Upper lobe of left lung (tissue), 6 donors: ENCODE measurements at regions not wholly inside any gene's neighbourhood (a gene's known extent, or its start where the extent isn't known, plus 50 kb on each side); places are given as distances from the start of the nearest gene placed in this dataset.

ENCODE experiments used
- ATAC-seq, 2 donors: fragments of 200-7000 bp; cut with Tn5 transposase; one replicate each; pipeline ENCODE4 v1.9.1; 2022; ENCODE audit warnings: mild to moderate bottlenecking in 2 of 2, moderate library complexity in 2 of 2; ENCODE audit not compliant: low FRiP score in 2 of 2
- DNase-seq, 2 donors: peaks; one replicate each; pipeline ENCODE4 v3.0.0-alpha.2; 2019 to 2020
- H3K27ac ChIP-seq, 4 donors: fragments of 200-600 bp; sonication (generic); one replicate each; pipeline ENCODE4 v1.5.1; 2016 to 2019
- H3K27me3 ChIP-seq, 4 donors: fragments of 200-600 bp; sonication (generic); one replicate each; pipeline ENCODE4 v1.5.1; 2017 to 2019
- H3K36me3 ChIP-seq, 4 donors: fragments of 200-600 bp; sonication (generic); one replicate each; pipeline ENCODE4 v1.5.1; 2016 to 2019
- H3K4me1 ChIP-seq, 4 donors: fragments of 200-600 bp; sonication (generic); one replicate each; pipeline ENCODE4 v1.5.1; 2018 to 2019
- H3K4me3 ChIP-seq, 4 donors: fragments of 200-600 bp; sonication (generic); one replicate each; pipeline ENCODE4 v1.5.1; 2017 to 2019; ENCODE audit warnings: mild to moderate bottlenecking in 2 of 4, moderate library complexity in 1 of 4
- H3K9me3 ChIP-seq, 4 donors: fragments of 200-600 bp; sonication (generic); one replicate each; pipeline ENCODE4 v1.5.1; 2018 to 2019
- CTCF ChIP-seq, 6 experiments: fragments of 450-650 bp in 4 of 6; fragments of 200-600 bp in 2 of 6; sonication (generic) in 2 of 6; IDR thresholded peaks; one replicate each; pipeline ENCODE4 v1.5.1; 2016 to 2019; ENCODE audit warnings: antibody characterized with exemption in 6 of 6
- EP300 ChIP-seq, 4 donors: sonication (generic); formaldehyde crosslinking; IDR thresholded peaks; one replicate each; pipeline ENCODE4 v1.5.1; 2017; ENCODE audit warnings: antibody characterized with exemption in 4 of 4, control low read depth in 2 of 4
- POLR2A ChIP-seq, 4 donors: fragments of 450-650 bp; IDR thresholded peaks; one replicate each; pipeline ENCODE4 v1.5.1; 2016 to 2017; ENCODE audit warnings: antibody characterized with exemption in 4 of 4, mild to moderate bottlenecking in 2 of 4
- POLR2AphosphoS5 ChIP-seq, 2 donors: sonication (generic); formaldehyde crosslinking; IDR thresholded peaks; one replicate each; pipeline ENCODE4 v1.5.1; 2017; ENCODE audit warnings: antibody characterized with exemption in 2 of 2
- WGBS, 2 donors: methylation state at CpG; one replicate each; pipeline ENCODE4 v1.1.5; 2017 to 2018; 5-methylcytosine and 5-hydroxymethylcytosine counted together
- donor health status: DM: no; HTN: no; CAD: no; lungs with moderate emphysema.
- donor health status: DM: no; HTN: yes; CAD: no; lungs with severe emphysema.

- DNase-seq, result no peak
- no peak for ATAC-seq
- Histone ChIP-seq H3K4me1 (no peaks in the 10 kb centered on the region), H3K27ac (no peak overlapping the region), H3K36me3 (no peaks in the 10 kb centered on the region), H3K4me3 (no peak overlapping the region), H3K9me3 (no peaks in the 10 kb centered on the region), H3K27me3 (no peaks in the 10 kb centered on the region)
- TF ChIP-seq CTCF (IDR thresholded peaks at IDR 0.05) (no peak), POLR2AphosphoS5 (IDR thresholded peaks at IDR 0.05) (no peak), EP300 (IDR thresholded peaks at IDR 0.05) (no peak), POLR2A (IDR thresholded peaks at IDR 0.05) (no peak)
- WGBS, 2 donors, result 79 to 86% methylated on average over 6 of the region's 6 CpGs
Measured at GRCh38 chr11:15884777-15885540, 471.4 kb downstream of the SOX6 start.

- no peak overlapping the region for H3K27ac ChIP-seq
- no peaks in the 10 kb centered on the region for H3K4me1 ChIP-seq
- no peaks in the 10 kb centered on the region for H3K36me3 ChIP-seq
- ATAC-seq (no peak), DNase-seq (no peak)
- H3K9me3 ChIP-seq, result no peaks in the 10 kb centered on the region
- no peak for TF ChIP-seq POLR2AphosphoS5 (IDR thresholded peaks at IDR 0.05)
- no peak for TF ChIP-seq CTCF (IDR thresholded peaks at IDR 0.05)
- no peak for TF ChIP-seq EP300 (IDR thresholded peaks at IDR 0.05)
- TF ChIP-seq POLR2A (IDR thresholded peaks at IDR 0.05), result no peak
- H3K27me3 ChIP-seq, result no peaks in the 10 kb centered on the region
- 93 to 95% methylated on average over 3 to 5 of the region's 5 CpGs for WGBS, 2 donors
- no peak overlapping the region for H3K4me3 ChIP-seq
Measured at GRCh38 chr11:15885854-15886253, 470.5 kb downstream of the SOX6 start.

GRCh38 chr11:15886299-15886698 is 470.0 kb downstream of the SOX6 start:
- TF ChIP-seq EP300 (IDR thresholded peaks at IDR 0.05) (no peak), CTCF (IDR thresholded peaks at IDR 0.05) (no peak), POLR2A (IDR thresholded peaks at IDR 0.05) (no peak), POLR2AphosphoS5 (IDR thresholded peaks at IDR 0.05) (no peak)
- H3K27me3 ChIP-seq, result no peaks in the 10 kb centered on the region
- H3K4me3 ChIP-seq, result no peak overlapping the region
- no peaks in the 10 kb centered on the region for H3K36me3 ChIP-seq
- no peaks in the 10 kb centered on the region for H3K9me3 ChIP-seq
- WGBS, 2 donors, result 84 to 89% methylated on average over 4 of the region's 4 CpGs
- DNase-seq (no peak), ATAC-seq (no peak)
- H3K4me1 ChIP-seq, result no peaks in the 10 kb centered on the region
- no peak overlapping the region for H3K27ac ChIP-seq

GRCh38 chr11:15886866-15887265 is 469.5 kb downstream of the SOX6 start:
- 86 to 89% methylated on average over 4 to 5 of the region's 5 CpGs for WGBS, 2 donors
- Histone ChIP-seq H3K27me3 (no peaks in the 10 kb centered on the region), H3K9me3 (no peaks in the 10 kb centered on the region), H3K4me3 (no peak overlapping the region), H3K4me1 (no peaks in the 10 kb centered on the region), H3K36me3 (no peaks in the 10 kb centered on the region), H3K27ac (no peak overlapping the region)
- TF ChIP-seq EP300 (IDR thresholded peaks at IDR 0.05) (no peak), POLR2AphosphoS5 (IDR thresholded peaks at IDR 0.05) (no peak), CTCF (IDR thresholded peaks at IDR 0.05) (no peak), POLR2A (IDR thresholded peaks at IDR 0.05) (no peak)
- ATAC-seq (no peak), DNase-seq (no peak)
